Suppressor macrophage treated with lipopolysaccharide for 1 hour (primary cell): ENCODE measurements at regions not wholly inside any gene's neighbourhood (a gene's known extent, or its start where the extent isn't known, plus 50 kb on each side); places are given as distances from the start of the nearest gene placed in this dataset.
"Not testable (repeated sequence)": the region's sequence is repeated elsewhere in the genome, so short reads cannot be mapped to it uniquely, and the experiment has no call there.

Experiments
- DNase-seq, 3 donors: peaks; one replicate each; pipeline ENCODE4 v3.0.0-alpha.2; 2020 to 2022

DNA sequence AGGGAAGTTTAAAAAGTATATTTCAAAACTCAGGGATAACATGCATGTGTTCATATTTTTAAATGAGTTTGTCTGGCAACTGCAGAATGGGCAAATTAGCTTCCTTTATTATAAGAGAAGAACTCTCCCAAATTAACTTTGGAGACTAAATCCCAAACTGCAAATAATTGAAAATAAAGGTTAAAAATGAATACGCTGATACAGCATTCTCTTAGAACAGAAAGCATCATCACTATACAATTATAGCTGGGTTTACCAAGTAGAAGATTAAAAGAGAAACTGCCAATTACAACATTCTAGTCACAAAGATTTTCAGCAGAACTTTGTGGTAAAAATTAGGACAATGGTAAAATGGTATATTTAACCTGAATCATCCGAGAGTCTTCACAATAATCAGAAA lies 73.3 kb downstream of the OLFM4 start:
- no peak for DNase-seq

DNA sequence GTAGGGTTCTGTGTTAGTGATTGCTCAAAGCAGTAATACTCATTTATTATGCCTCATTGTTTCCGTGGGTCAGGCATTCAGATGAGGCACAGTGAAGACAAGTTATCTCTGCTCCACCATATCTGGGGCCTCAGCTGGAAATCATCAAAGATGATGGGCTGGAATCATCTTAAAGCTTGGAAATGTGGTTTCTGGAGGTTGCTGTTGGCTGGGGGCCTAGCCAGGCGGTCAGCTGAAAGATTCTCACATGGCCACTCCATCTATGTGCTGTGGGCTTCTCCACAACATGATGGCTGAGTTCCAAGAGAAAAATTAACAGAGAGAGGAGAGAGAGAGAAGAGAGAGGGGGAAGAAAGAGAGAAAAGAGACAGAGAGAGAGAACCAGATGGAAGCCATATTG lies 75.5 kb downstream of the OLFM4 start:
- DNase-seq: no peak

DNA sequence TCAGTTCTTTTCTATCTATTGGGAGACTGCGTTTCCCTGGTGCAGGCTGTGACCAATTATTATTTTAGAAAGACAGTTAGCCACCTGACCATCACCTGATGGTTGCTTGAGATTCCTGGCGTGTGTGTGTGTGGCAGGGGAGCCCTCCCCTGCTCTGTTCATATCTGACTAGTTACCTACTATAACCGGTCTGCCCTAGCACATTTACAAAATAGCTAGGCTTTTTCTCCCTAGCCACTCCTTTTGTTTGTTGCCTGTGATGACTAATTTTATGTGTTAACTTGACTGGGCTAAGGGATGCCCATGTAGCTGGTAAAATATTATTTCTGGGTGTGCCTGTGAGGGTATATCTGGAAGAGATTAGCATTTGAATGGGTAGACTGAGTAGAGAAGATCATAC lies 76.9 kb downstream of the OLFM4 start:
- no peak for DNase-seq

DNA sequence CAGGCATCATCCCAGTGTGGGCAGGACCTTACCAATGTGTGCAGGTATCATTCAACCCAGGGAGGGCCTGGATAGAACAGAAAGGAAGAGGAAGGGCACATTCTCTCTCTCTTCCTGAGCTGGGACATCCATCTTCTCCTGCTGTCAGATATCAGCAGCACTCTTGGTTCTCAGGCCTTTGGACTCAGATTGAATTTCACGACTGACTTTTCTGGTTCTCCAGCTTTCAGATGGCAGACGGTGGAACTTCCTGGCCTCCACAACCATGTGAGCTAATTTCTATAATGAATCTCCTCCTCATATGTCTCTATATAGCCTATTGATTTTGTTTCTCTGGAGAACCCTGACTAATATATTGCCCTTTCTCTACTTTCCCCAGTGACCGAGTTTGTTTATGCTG lies 77.3 kb downstream of the OLFM4 start:
- DNase-seq: no peak

DNA sequence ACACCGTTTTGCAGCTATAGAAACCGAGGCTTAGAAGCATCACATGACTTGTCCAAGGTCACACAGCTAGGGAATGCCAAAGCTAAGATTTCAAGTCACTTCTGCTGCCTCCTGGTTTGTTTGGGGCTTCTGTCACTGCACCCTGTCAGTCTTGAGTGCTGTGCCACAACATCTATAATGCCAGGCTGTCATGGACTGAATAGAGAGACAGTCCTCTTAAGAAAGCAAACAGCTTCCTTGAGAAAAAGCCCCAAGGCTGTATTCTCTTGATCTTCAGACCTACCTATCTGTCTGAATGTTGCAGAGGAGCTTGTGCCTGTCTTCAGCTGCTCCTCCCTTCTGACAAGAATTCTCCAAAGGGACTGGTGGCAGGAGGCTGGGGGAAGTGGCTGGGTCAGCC lies 81.6 kb downstream of the OLFM4 start:
- no peak for DNase-seq

DNA sequence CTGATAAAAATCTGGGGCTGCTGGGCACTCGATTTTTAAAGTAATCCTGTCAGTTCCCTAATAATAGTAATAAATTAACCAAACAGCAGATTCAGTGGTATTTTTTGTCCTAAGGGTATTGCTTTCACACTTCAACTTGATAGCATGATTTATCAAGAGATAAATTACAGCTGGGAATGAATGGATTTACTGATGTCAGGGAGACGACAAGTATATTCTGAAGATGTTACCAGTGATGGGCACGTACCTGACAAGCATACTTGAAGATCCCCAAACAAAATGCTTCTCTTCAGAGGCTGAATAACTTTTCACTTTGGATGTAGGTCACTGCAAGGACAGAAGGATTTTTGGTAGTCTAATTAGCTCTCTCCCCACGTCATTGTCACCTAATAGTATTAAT lies 82.0 kb downstream of the OLFM4 start:
- DNase-seq: no peak

DNA sequence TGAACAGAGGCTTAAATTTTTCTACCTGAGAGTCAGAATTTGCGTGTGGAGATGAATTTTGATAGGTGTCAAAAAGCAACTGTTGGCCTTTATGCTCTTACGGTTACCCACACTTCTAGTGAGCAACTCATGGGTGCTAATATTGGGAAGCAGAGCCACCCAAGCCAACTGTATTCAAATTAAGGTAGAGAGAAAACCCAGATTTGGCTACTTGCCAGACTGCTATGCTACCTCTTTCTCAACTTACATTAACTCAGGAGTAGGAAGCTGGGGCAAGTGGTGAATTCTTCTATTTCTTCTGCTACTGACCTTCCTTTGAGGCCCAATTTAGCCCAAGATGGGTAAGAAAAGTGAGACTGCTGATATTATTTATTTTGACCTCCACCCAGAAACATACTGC lies 83.9 kb downstream of the OLFM4 start:
- DNase-seq: no peak

DNA sequence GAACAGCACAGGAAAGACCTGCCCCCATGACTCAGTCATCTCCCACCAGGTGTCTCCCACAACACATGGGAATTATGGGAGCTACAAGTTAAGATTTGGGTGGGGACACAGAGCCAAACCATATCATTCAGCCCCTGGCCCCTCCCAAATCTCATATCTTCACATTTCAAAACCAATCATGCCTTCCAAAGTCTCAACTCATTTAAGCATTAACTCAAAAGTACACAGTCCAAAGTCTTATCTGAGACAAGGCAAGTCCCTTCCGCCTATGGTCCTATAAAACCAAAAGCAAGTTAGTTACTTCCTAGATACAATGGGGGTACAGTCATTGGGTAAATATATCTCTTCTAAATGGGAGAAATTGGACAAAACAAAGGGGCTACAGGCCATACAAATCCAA lies 88.4 kb downstream of the OLFM4 start:
- not testable (repeated sequence) for DNase-seq

DNA sequence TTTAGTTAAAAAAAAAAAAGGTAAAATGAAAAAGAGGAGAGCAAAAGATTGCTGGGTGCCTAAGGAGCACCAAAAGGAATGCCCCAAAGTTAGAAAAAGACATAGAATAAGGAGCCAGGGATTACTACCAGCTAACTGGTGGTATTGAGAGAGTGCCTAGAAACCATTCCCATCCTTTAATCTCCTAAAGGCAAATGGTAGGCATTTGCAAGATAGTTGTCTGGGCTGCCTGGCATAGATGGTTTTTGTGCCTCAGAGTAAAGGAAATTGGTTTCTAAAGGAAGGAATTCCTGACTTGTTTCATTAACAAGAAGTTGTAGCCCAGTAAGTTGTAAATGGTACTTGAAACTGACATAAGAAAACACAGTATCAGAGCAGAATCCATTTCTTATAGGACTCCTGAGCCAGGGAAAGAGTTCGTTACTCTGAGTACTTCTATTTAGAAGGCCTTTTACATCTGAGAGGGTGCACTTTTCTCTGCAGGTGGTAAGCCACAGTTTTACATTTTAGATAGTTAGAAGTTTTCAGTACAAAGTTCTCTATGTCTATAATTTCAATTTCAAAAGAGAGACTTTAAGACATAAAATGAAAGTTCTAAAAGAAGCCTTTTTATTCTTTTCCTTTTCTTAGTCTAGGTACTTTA lies 92.6 kb downstream of the OLFM4 start:
- no peak for DNase-seq

DNA sequence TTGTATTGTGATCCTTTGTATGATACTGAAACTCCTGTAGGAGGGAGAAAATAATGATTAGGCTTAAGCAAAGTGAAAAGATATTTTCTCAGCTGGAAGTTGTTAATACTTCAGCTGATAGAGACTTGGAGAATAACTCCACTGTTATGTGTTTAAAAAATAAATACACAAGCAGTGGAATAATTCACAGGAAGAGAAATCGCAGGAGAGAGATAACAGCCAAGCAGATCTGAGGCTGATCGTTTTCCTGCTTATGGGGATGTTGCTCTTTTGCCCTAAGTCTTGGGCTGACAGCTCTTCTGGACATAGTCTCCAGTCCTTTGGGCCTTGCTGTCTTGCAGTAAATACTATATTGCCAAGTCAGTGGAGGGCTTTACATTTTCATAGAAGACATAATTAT lies 93.3 kb downstream of the OLFM4 start:
- DNase-seq: no peak

DNA sequence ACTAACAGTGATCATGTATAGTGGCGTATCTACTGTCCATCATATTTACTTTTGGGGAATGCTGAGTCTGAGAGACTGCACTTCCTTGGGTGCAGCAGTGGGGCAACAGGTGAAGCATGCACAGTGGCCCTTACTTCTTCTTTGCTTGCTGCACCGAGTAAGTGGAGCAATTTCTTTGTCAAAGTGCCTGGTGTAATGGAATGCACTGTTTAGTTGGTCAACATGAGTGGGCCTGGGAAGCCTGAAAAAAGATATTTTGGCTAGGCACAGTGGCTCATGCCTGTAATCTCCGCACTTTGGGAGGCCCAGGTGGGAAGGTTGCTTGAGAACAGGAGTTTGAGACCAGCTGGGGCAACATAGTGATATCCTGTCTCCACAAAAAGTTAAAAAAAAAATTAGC lies 94.9 kb downstream of the OLFM4 start:
- no peak for DNase-seq

DNA sequence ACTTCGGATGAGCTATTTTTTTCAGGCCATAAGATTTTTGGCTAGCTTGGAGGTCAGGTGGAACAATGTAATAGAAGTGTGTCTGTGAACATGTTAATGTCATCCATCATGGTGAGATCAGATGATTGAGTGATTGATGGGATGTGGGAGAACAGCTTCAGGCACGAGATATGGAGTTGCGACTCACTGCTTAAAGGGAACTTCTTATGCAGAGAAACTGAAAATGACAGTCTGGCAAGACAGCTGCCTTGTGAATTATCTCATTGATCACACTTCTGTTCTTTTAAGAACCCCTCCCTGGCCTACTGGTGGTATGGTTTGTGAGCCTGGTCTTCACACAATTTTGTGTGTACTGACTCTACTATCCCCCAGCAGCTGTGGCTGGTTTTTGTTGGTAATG lies 96.0 kb downstream of the OLFM4 start:
- peak; percentile 3 to 25 (median 5) for DNase-seq

DNA sequence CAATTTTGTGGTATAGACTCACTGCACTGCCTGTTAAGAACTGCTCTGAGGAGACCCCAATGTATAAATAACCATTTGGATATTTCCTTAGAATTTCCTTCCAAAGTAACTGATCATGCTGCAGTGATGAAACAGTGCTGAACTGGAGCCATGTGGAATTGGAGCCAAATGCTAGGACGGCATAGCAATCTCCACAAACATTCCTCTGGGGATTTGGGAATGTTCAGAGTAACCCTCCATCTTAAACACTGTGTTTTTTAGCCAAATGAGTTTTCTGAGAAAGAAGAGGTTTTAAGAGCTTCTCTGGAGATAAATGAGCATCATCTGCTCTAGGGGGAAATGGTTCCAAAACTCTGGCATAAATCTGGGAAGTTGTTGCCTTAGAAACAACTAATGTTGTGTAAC lies 98.2 kb downstream of the OLFM4 start:
- no peak for DNase-seq

DNA sequence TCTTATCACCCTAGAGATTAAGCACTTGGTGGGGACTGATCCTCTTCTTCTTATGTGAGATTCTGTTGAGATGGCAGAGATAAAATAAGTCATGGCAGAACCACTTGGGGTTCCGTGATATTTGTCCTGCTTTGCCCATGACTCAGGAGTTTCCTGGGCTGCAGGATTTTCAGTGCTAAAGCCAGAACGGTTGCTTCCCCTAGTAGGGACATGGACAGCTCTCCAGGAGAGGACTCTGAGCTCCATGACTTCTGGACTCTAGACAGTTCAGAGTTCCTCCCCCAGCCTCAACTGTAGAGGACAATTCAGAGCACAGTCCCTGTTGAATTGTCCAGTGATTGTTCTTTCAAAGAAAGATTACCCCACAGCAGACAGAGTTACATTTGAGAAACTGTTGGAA lies 98.8 kb downstream of the OLFM4 start:
- no peak for DNase-seq

DNA sequence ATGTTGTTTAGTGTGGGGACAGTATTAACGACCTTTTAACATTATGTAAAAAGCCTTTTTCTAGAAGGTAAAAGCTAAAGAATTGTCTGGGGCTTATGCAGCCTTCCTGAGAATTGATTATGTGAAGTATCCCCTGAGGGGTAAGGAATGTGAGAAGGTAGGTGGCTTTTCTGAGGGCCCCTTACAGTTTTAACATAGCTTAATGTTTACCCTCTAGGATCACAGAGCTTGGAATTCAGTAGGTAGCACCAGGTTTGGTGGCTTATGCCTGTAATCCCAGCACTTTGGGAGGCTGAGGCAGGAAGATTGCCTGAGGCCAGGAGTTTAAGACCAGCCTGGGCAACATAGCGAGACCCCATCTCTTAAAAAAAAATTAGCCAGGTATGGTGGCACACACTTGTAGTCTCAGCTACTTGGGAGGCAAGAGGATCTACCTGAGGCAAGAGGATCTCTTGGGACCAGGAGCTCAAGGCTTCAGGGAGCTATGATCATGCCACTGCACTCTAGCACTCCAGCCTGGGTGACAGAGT lies 101.3 kb downstream of the OLFM4 start:
- DNase-seq: no peak

DNA sequence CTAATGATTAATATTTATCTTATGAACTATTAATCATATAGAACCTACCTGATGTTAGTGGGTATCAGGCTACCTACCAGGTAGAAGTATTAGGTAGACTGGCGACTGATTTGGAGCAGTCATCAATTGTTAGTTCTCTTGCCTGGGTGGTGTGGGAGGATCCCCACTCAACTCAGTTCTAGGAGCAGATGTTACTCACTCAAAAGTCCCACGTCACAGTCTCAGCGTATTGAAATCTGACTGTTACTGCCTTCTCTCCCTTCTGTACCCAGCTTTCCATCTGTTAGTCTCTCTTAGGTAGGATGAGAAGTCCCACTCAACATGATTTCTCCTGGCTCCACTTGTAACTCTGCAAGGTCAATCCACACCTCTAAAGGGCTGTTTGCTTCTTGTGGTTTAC lies 102.7 kb downstream of the OLFM4 start:
- DNase-seq: no peak

DNA sequence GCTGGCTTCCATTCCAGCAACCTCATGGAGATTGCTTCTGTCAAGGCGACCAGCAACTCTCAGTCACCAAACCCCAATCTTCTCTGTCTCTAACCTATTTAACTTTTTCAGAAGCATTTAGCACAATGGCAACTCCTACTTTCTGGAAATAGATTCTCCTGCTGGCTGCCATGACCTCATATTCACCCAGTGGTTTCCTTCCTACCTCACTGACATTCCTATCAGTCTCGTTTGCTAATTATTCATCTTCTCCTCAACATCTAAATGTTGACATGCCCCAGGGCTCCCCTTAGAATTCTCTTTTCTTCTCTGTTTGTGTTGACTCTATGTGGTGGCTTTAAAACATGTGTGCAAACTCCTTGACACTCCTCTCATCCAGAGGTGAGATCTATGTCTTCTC lies 106.7 kb downstream of the OLFM4 start:
- no peak for DNase-seq

DNA sequence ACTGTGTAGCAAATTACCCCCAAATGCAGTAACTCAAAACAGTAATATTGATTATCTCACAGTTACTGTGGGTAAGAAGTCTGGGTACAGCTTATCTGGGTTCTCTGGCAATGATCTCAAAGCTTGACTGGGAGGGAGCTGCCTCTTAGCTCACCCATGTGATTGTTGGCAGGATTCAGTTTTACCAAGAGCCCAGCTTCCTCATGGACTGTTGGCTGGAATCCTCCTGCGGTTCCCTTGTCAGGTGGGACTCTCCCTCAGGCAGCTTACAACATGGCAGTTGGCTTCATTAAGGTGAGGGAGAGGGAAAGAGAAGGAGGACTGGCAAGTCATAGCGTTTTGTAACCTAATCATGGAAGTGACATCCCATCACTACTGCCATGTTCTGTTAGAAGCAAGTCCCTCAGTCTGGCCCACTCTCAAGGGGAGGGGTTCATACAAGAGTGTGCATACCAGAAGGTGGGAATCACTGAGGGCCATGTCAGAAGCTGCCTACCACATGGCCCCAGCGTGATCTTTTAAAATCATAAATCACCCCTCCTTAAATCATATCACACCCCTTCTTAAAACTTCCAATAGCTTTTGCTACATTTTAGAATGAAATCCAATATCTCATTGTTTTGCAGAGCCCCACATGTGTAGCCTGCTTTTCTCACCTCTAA lies 108.1 kb downstream of the OLFM4 start:
- DNase-seq: no peak

DNA sequence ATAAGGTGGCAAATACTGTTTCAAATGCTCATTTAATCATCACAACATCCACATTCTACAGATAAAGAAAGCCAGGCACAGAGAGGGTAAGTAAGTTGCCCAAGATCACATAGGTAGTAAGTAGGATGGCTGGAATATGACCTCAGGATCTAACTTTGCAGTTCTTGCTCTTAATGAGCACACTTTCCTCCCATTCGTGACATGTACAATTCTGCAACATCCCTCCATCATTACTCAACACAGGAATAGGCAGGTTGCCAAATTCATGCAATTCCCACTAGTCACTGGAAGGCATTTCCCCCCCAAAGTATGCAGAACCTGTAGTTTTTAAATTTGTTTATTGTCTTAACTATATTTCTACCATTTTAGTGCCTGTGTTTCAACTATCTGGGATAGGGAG lies 109.2 kb downstream of the OLFM4 start:
- peak; percentile 19 to 49 (median 38) for DNase-seq

DNA sequence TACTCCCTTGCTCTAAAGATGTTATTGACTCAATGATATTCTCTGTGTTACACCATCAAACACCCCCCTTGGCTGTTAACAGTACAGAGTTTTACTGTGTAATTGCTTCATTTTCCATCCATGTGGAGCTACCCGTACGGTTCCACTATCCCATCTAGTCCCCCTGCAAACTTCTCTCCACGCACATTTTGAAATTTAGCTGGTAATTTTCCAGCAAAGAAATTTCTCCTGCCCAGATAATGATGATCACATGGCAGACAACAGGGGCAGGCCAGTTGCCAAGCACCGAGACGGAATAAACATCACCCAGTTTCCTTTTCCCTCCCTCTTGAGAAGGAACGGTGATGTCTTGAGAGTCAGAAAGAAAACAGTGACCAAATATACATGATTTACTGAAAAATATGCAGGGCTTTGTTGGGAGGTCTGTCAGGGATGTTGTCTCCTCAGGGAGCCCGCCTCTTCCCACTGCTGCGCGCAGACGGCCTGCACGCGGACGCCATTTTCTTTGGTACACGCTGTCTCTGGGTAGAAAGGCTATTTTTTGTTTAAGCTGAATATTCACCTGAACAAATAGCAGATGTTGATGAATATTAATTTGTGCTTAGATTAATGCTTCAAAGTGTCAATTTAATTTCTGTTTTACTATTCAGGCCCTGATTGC lies 109.9 kb downstream of the OLFM4 start:
- peak in 2 of 3 donors; percentile 3 to 19 for DNase-seq

DNA sequence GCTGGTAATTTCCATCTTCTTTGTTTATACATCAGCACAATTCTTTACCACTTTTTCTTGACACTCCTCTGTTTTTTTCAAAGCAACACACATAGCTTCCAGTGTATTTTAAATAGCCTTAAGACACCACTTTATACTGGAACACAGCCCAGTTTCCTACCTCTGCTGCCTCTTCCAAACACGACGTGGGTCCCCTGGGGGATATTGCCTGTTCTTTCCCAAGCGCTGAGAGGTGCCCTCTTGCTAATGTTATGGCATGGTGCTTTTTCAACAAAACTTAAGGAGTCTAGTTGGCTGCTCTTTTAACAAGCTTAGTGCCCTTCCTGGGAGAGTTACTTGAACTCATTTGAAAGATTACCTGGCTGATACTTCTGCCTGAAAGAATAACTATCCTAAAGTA lies 112.7 kb downstream of the OLFM4 start:
- DNase-seq: no peak

DNA sequence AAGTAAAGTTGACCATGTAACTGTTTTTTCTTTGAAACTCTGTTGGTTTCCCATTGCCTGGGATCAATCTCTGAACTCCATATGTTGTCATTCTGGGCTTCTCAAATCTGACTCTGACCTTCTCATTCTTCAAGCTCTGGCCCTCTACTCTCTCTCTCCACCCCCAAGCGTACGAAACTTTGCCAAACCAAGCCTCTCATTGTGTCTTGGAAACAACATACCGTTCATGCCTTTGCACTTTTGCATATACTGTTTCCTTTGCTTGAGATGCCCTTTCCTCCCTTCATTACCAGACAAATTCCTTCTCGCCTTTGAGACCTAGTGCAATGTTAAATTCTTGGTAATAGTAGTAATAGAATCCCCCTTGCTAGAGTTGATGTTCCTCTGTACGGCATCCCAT lies 113.7 kb downstream of the OLFM4 start:
- DNase-seq: no peak

DNA sequence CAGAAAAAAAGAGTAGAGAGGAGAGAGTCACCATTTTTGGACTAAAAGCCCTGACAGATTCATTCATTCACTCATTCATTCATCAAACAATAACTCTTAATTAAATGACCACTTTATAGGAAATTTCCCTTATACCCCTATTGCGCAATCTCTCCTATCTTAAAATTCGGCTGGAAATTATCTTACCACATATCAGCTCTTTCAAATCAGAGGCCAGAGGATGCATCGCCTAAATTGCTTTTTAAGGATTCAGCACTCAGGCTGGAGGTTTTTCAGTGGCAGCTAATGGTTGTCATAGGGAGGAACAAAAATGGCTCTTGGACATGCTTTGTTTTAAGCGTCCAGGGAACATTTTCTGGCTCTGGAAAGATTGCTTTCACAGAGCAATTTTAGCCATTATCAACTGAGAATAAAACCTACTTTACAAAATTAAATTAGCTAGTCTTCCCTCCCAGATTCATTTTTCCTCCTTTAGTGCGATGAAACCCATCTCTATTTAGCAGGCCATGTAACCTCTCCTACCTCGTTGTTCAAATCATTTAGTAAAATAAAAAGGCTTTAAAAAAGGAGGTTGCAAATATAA lies 115.2 kb downstream of the OLFM4 start:
- DNase-seq: no peak

DNA sequence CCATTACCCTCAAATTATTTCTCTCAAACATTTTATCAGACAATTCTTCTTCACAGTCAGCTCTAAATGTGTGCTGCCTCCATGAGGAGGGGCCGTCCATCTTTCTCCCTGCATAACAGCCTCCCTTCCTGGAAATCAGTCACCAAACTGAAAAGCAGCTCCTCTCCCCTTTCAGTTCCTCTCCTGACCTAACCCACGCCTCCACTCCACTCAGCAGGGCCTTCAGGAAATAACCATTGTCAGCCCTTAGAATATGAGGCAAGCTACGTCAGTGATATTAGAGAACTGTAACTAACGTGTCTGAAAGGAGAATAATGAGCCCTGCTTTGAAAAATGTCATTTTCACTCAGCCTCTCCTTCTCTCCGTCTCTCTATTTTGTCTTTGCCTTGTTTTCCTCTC lies 116.2 kb downstream of the OLFM4 start:
- peak; percentile 67 to 88 (median 77) for DNase-seq
